ENCODE measurements at regions not wholly inside any gene's neighbourhood (a gene's known extent, or its start where the extent isn't known, plus 50 kb on each side); places are given as distances from the start of the nearest gene placed in this dataset.
"Not testable (repeated sequence)": the region's sequence is repeated elsewhere in the genome, so short reads cannot be mapped to it uniquely, and the experiment has no call there.

DNA sequence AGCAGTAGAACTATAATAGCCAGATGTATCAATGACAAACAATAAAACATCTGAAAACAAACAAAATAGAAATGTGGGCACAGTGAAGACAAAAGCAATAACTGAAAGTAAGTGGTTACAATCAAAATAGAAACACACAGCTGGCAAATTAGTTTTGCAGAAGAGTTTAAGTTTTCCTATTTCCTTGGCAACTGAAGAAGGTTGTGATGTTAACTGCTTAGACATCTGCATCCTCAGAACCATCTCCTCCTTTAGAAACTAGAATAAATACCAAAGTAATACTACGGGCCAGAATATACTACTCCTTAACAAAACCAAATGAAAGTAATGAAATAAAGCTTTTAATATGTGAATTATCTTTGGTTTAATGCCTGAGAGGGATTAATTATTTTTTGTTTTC lies 605.5 kb downstream of the LTN1 start:
- TF ChIP-seq MYC (IDR thresholded peaks at IDR 0.05; ENCODE audit: low read depth, low read length), result no peak
- TF ChIP-seq, protein P1, sequence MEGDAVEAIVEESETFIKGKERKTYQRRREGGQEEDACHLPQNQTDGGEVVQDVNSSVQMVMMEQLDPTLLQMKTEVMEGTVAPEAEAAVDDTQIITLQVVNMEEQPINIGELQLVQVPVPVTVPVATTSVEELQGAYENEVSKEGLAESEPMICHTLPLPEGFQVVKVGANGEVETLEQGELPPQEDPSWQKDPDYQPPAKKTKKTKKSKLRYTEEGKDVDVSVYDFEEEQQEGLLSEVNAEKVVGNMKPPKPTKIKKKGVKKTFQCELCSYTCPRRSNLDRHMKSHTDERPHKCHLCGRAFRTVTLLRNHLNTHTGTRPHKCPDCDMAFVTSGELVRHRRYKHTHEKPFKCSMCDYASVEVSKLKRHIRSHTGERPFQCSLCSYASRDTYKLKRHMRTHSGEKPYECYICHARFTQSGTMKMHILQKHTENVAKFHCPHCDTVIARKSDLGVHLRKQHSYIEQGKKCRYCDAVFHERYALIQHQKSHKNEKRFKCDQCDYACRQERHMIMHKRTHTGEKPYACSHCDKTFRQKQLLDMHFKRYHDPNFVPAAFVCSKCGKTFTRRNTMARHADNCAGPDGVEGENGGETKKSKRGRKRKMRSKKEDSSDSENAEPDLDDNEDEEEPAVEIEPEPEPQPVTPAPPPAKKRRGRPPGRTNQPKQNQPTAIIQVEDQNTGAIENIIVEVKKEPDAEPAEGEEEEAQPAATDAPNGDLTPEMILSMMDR (IDR thresholded peaks at IDR 0.05; ENCODE audit: low read depth, low read length), result no peak
- TF ChIP-seq, protein P2, sequence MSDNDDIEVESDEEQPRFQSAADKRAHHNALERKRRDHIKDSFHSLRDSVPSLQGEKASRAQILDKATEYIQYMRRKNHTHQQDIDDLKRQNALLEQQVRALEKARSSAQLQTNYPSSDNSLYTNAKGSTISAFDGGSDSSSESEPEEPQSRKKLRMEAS (IDR thresholded peaks at IDR 0.05; ENCODE audit: low read depth, low read length), result no peak
- no peak for TF ChIP-seq POLR2A (IDR thresholded peaks at IDR 0.05; ENCODE audit: extremely low read depth, insufficient read length)
- no peak for DNase-seq (ENCODE audit: low read depth)
- H3K4me3 ChIP-seq (ENCODE audit: low read depth, low read length), result no peak overlapping the region

DNA sequence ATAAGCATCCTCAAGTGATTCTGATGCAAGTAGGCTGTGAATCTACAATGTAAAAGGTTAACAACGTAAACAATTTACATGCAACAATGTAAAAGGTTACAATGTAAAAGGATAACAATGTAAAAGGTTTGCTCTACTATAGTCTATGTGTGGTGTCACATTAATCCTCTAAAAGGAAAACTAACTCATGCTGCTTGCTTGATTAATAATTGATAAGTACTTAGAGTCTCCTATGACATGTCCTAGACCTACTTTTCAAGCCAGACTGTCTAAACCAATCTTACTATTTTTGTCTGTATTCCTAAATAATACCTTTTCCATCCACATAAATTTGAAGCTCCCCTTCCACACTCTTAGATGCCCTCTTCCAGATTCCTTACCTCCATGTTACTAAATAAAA lies 606.8 kb downstream of the LTN1 start:
- DNase-seq (ENCODE audit: low read depth), result no peak
- TF ChIP-seq, protein P1 (IDR thresholded peaks at IDR 0.05; ENCODE audit: low read depth, low read length), result no peak
- TF ChIP-seq, protein P2 (IDR thresholded peaks at IDR 0.05; ENCODE audit: low read depth, low read length), result no peak
- TF ChIP-seq MYC (IDR thresholded peaks at IDR 0.05; ENCODE audit: low read depth, low read length) (no peak), POLR2A (IDR thresholded peaks at IDR 0.05; ENCODE audit: extremely low read depth, insufficient read length) (no peak)
- H3K4me3 ChIP-seq (ENCODE audit: low read depth, low read length), result no peak overlapping the region

DNA sequence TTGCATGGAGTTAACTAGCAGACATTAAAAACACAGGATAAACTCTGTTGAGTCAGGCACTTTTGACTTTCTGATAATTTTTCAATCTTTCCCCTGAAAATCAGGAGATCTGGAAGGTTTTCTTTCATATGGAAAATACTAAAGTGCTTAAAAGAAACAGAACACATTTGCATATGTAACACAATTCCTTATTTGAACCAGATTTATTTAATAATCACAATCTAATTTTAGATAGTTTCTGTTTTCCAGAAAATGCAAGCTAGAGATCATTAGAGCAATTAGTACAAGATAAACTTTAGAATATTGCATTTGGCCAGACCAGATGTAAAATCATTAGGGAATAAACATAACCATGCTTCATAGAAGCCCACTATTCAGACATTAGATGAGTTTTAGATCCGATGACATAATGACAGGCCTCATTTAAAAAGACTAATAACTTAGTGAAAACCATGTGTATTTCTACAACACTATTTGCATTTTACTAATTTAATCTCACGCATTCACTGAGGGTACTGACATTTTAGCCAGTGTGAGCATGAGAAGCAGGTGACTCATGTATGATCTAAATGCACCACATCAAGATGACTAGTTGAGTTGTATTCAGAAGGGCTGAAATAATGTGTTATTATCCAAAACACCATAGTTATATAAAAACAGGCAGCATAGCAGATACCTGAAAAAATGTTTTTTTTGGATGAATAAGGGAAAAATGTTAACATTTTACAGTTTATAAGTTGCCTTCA lies 611.5 kb downstream of the LTN1 start:
- DNase-seq (ENCODE audit: low read depth); H3K4me3 ChIP-seq (ENCODE audit: low read depth, low read length): not testable (repeated sequence)

DNA sequence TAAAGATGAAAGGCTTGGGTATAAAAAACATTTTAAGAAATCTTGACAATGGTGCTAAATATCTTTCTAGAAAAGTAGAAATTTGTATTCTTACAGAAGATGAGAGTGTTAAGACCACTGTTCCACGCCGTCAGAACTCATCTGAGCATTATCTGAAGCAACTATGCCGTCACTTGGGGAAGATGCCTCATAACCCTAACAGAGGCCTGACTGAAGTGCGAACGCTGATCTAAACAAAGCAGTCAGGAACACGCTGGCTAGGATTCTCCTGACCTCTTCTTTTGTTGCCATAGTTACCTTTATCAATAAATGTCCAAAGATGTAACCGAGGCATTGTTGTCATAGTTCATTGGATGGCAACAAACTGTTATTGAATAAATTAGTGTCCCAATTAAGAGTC lies 612.4 kb downstream of the LTN1 start:
- TF ChIP-seq MYC (IDR thresholded peaks at IDR 0.05; ENCODE audit: low read depth, low read length) (no peak), POLR2A (IDR thresholded peaks at IDR 0.05; ENCODE audit: extremely low read depth, insufficient read length) (no peak)
- TF ChIP-seq, protein P1 (IDR thresholded peaks at IDR 0.05; ENCODE audit: low read depth, low read length), result no peak
- TF ChIP-seq, protein P2 (IDR thresholded peaks at IDR 0.05; ENCODE audit: low read depth, low read length), result no peak
- H3K4me3 ChIP-seq (ENCODE audit: low read depth, low read length), result no peak overlapping the region
- no peak for DNase-seq (ENCODE audit: low read depth)

DNA sequence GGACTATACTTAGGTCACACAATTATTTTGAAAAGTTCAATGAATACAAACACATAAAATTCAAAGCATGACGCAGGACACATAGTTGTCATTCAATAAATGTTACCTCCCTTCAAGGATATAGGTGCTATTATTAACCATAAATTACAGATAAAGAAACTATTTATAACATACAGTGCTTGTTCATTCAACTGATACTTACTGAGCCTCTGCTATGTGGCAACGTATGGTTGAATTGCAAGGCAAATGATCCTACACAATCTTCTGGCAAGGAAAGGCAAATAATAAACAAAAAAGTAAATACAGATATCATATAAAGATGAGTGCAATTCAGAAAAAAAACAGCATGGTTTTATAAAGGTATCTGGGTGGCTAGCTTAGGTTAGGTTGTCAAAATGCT lies 614.7 kb downstream of the LTN1 start:
- no peak for DNase-seq (ENCODE audit: low read depth)

DNA sequence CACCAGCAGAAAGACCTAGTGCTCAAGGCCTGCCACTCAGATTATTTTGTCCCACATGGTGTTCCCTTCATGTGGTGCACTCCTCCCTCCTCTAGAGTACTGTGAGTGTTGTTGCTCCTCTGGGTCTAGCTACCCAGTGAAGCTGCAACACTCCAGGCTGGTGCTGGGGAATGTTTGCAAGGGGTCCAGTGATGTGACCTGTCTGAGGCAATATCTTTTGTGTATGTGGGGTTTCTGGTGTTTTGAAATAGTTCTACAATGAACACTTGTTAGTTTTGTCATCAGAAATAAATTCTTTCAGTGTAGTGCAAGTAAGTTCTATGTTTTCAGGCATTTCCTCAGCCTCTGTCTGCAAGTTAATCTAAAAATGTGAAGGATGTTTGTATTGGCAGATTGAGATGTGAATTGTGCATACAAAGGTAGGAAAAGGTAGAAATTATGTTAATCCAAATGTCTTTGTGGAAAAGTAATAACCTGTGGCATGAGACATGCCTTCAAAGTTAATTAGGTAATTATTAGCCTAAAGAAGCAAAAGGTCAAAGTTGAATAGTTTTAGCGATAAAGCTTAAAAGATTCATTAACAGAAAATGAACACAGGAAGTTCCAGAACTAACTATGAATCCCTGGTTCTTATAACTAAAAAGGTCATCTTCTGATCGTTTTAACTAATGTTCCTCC lies 616.8 kb downstream of the LTN1 start:
- DNase-seq (ENCODE audit: low read depth), result no peak
- no peak for TF ChIP-seq POLR2A (IDR thresholded peaks at IDR 0.05; ENCODE audit: extremely low read depth, insufficient read length)
- TF ChIP-seq MYC (IDR thresholded peaks at IDR 0.05; ENCODE audit: low read depth, low read length), result no peak
- TF ChIP-seq, protein P1 (IDR thresholded peaks at IDR 0.05; ENCODE audit: low read depth, low read length), result no peak
- TF ChIP-seq, protein P2 (IDR thresholded peaks at IDR 0.05; ENCODE audit: low read depth, low read length), result no peak
- H3K4me3 ChIP-seq (ENCODE audit: low read depth, low read length), result no peak overlapping the region

More for the DNA sequence above, 614.7 kb downstream of the LTN1 start:
- TF ChIP-seq POLR2A (IDR thresholded peaks at IDR 0.05; ENCODE audit: extremely low read depth, insufficient read length) (no peak), MYC (IDR thresholded peaks at IDR 0.05; ENCODE audit: low read depth, low read length) (no peak)
- TF ChIP-seq, protein P1 (IDR thresholded peaks at IDR 0.05; ENCODE audit: low read depth, low read length), result no peak
- TF ChIP-seq, protein P2 (IDR thresholded peaks at IDR 0.05; ENCODE audit: low read depth, low read length), result no peak
- no peak overlapping the region for H3K4me3 ChIP-seq (ENCODE audit: low read depth, low read length)

Data from NB4 (cell line).